A673 (cell line): ENCODE measurements at regions not wholly inside any gene's neighbourhood (a gene's known extent, or its start where the extent isn't known, plus 50 kb on each side); places are given as distances from the start of the nearest gene placed in this dataset.

Experiments
- BruUV-seq: library from RNA; stranded (reverse); fragments of 400-500 nt; replicated peaks from 2 replicates; lab custom pipeline; 2021; lab: Mats Ljungman, UMichigan
- CTCF ChIA-PET: fragments of 300-600 bp; sonication (Branson Sonifier 250); formaldehyde crosslinking; loops from one replicate; lab custom pipeline; 2022; ENCODE audit warnings: antibody characterized with exemption; lab: Charles Lee
- POLR2A ChIA-PET: fragments of 300-600 bp; sonication (Branson Sonifier 250); formaldehyde crosslinking; loops from one replicate; lab custom pipeline; 2022; ENCODE audit warnings: antibody characterized with exemption; ENCODE audit not compliant: low non-redundant PET; lab: Charles Lee
- DNase-seq: peaks from one replicate; pipeline ENCODE4 v3.0.0-alpha.2; 2015; ENCODE audit warnings: low spot score
- H3K27ac ChIP-seq: fragments of 200-600 bp; sonication (generic); 2 replicates; pipeline ENCODE4 v1.5.1; 2016; ENCODE audit warnings: mixed run types, low read depth, mild to moderate bottlenecking, mixed read lengths, antibody characterized with exemption, low read length; ENCODE audit not compliant: poor library complexity, severe bottlenecking
- H3K27me3 ChIP-seq: fragments of 200-600 bp; sonication (generic); replicated peaks from 2 replicates; pipeline ENCODE4 v1.6.1; 2017; ENCODE audit warnings: mixed run types, low read depth, mild to moderate bottlenecking, mixed read lengths, antibody characterized with exemption, low read length; ENCODE audit not compliant: insufficient read depth, poor library complexity
- H3K36me3 ChIP-seq: fragments of 200-600 bp; sonication (generic); 2 replicates; pipeline ENCODE4 v1.6.1; 2016; ENCODE audit warnings: mixed run types, mild to moderate bottlenecking, mixed read lengths, antibody characterized with exemption, low read length; ENCODE audit not compliant: insufficient read depth, poor library complexity, severe bottlenecking
- H3K4me1 ChIP-seq: fragments of 200-600 bp; sonication (generic); 2 replicates; pipeline ENCODE4 v1.6.1; 2017; ENCODE audit warnings: mixed run types, mild to moderate bottlenecking, mixed read lengths, antibody characterized with exemption, low read length; ENCODE audit not compliant: insufficient read depth, poor library complexity, severe bottlenecking
- H3K4me3 ChIP-seq: fragments of 200-600 bp; sonication (generic); 2 replicates; pipeline ENCODE4 v1.5.1; 2016; ENCODE audit warnings: low read depth, mixed run types, mild to moderate bottlenecking, mixed read lengths, low read length; ENCODE audit not compliant: poor library complexity, severe bottlenecking
- H3K9me3 ChIP-seq: fragments of 200-600 bp; sonication (generic); 2 replicates; pipeline ENCODE4 v1.6.1; 2016; ENCODE audit warnings: mixed run types, low read depth, mild to moderate bottlenecking, mixed read lengths, antibody characterized with exemption, low read length; ENCODE audit not compliant: poor library complexity, severe bottlenecking
- CTCF ChIP-seq: fragments of 300-800, 200-600 bp; sonication (generic); conservative IDR thresholded peaks from 2 replicates; pipeline ENCODE4 v1.5.1; 2017; ENCODE audit warnings: low read depth, mild to moderate bottlenecking, antibody characterized with exemption, low read length, moderate library complexity, mixed read lengths
- EZH2 ChIP-seq: fragments of 200-600 bp; sonication (generic); IDR thresholded peaks from 2 replicates; pipeline ENCODE4 v1.6.1; 2017; ENCODE audit warnings: borderline replicate concordance, low read depth, mild to moderate bottlenecking, mixed read lengths, antibody characterized with exemption, low read length; ENCODE audit not compliant: poor library complexity, severe bottlenecking
- intact Hi-C: fragments of 100-400 bp; cut with micrococcal nuclease; formaldehyde crosslinking; loops from one replicate; pipeline ENCODE4 v1.10.0; 2022; ENCODE audit not compliant: unreplicated experiment

DNA sequence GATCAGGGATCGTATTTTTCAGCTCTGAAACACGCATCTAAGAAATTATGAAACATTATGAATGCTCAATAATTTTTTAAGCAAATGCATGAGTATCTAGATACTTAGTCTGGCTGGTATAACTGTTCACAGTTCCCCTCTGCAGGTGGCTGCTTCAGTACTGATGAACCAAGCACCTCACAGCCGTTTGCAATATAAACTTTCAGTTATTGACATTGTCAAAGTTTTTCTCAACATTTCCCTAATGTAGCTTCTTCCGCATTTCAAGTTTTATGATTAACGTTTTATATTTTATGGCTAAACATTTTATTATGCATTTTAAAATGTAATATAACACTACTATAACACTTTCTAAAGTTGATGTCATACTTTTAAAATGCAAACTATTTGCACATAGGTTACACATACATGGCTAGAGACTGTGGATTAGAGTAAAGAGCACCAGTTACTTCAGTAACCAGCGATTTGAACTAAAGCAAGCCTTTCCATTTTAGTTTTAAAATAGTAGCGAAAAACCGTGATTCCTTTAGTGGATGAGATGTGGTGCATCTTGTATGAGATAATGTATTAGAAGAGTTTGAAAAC, 495.4 kb downstream of the XIRP2 start:
- H3K9me3 ChIP-seq, result no peaks in the 10 kb centered on the region
- intact Hi-C loops, result no loop called here
- H3K4me3 ChIP-seq, result no peak overlapping the region
- TF ChIP-seq EZH2 (no peak), CTCF (no peak)
- no peaks in the 10 kb centered on the region for H3K4me1 ChIP-seq
- BruUV-seq, result no TSS peak
- ChIA-PET CTCF (no interaction called here), POLR2A (no interaction called here)
- H3K27me3 ChIP-seq, result no peaks in the 10 kb centered on the region
- no peak for DNase-seq
- H3K36me3 ChIP-seq, result no peaks in the 10 kb centered on the region
- H3K27ac ChIP-seq, result no peak overlapping the region

DNA sequence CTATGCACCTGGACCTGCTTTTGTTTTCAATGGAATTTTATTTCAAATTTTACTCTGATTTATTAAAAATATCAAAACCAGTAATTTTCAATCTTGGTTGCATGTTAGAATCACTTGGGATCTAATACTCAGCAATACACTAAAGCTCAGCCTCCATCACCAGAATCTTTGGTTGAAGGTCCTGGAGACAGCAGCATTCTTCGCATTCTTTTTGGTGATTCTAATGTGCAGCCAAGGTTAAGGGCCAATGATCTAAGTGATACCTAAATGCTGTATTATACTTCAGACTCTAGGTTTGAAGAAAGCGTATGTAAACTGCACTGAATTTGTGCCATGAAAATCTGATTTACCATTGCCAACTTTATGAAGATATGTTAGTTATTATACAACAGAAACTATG, 493.1 kb downstream of the XIRP2 start:
- Histone ChIP-seq H3K4me1 (no peaks in the 10 kb centered on the region), H3K27me3 (no peaks in the 10 kb centered on the region), H3K4me3 (no peak overlapping the region), H3K27ac (no peak overlapping the region), H3K9me3 (no peaks in the 10 kb centered on the region), H3K36me3 (no peaks in the 10 kb centered on the region)
- DNase-seq, result no peak
- ChIA-PET CTCF (no interaction called here), POLR2A (no interaction called here)
- intact Hi-C loops, result no loop called here
- TF ChIP-seq EZH2 (no peak), CTCF (no peak)
- no TSS peak for BruUV-seq

GRCh38 chr2:167380555-167380954, 492.3 kb downstream of the XIRP2 start:
- DNase-seq, result no peak
- no peaks in the 10 kb centered on the region for H3K36me3 ChIP-seq
- TF ChIP-seq EZH2 (no peak), CTCF (no peak)
- no peaks in the 10 kb centered on the region for H3K4me1 ChIP-seq
- no peak overlapping the region for H3K27ac ChIP-seq
- intact Hi-C loops, result no loop called here
- no peaks in the 10 kb centered on the region for H3K27me3 ChIP-seq
- CTCF ChIA-PET, result no interaction called here
- POLR2A ChIA-PET, result no interaction called here
- no peak overlapping the region for H3K4me3 ChIP-seq
- no peaks in the 10 kb centered on the region for H3K9me3 ChIP-seq
- no TSS peak for BruUV-seq
